Keratinocyte (primary cell): ENCODE measurements at regions not wholly inside any gene's neighbourhood (a gene's known extent, or its start where the extent isn't known, plus 50 kb on each side); places are given as distances from the start of the nearest gene placed in this dataset.

Experiments
- CTCF ChIP-seq, 3 experiments: IDR thresholded peaks in 1 of 3; conservative IDR thresholded peaks in 1 of 3; optimal IDR thresholded peaks in 1 of 3; 2 replicates in 2 of 3; 3 replicates in 1 of 3; pipeline versions ENCODE3 to v1.5.1; 2011; ENCODE audit warnings: low read length in 3 of 3, mild to moderate bottlenecking in 3 of 3, moderate library complexity in 2 of 3, control low read depth in 1 of 3, inconsistent platforms in 1 of 3; ENCODE audit not compliant: insufficient read depth in 2 of 3; ENCODE audit errors: extremely low read depth in 1 of 3
- EZH2 ChIP-seq: IDR thresholded peaks from one replicate; pipeline ENCODE4 v1.6.1; 2012; ENCODE audit warnings: inconsistent platforms, mild to moderate bottlenecking, low read length, moderate library complexity

DNA sequence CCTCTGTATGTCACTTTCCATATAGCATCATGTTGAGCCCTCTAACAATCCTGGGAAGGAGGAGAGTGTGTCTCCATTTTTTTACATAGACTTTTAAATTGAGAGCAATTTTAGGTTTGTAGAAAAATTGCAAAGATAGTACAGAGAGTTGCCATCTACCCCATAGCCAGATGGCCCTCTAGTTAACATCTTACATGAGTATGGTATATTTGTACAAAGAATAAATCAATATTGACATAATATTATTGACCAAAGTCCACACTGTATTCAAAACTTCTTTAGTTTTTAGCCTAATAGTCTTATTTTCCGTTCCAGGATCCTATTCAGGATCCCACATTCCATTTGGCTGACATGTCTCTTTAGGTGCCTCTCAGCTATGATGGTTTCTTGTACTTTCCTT is 274.6 kb upstream of the PLPP4 start:
- no peak for TF ChIP-seq CTCF (optimal IDR thresholded peaks at IDR 0.05 in 1 of 3, IDR thresholded peaks at IDR 0.05 in 1 of 3, conservative IDR thresholded peaks at IDR 0.05 in 1 of 3; ENCODE audit: extremely low read depth in 1 of 3, insufficient read depth in 2 of 3, low read length in 3 of 3)
- no peak for TF ChIP-seq EZH2
